GM18868 (cell line): ENCODE measurements at regions not wholly inside any gene's neighbourhood (a gene's known extent, or its start where the extent isn't known, plus 50 kb on each side); places are given as distances from the start of the nearest gene placed in this dataset.

Experiments used
- ATAC-seq: cut with Tn5 transposase; IDR thresholded peaks from one replicate; pipeline ENCODE4 v1.9.1; 2021; ENCODE audit warnings: mild to moderate bottlenecking, moderate library complexity; ENCODE audit not compliant: unreplicated experiment

GRCh38 chr12:100738086-100738485 lies 56.5 kb upstream of the ANO4 start:
- ATAC-seq, result no peak

GRCh38 chr12:100741084-100741711 lies 53.4 kb upstream of the ANO4 start:
- ATAC-seq, result peak; percentile 50

- ATAC-seq, result no peak
Observed at GRCh38 chr12:100743060-100743459, 51.5 kb upstream of the ANO4 start.
